Body of pancreas (tissue), 4 donors: ENCODE measurements at regions not wholly inside any gene's neighbourhood (a gene's known extent, or its start where the extent isn't known, plus 50 kb on each side); places are given as distances from the start of the nearest gene placed in this dataset.

ENCODE experiments used
- POLR2A ChIP-seq, 3 donors: fragments of 450-650 bp; IDR thresholded peaks; one replicate each; pipeline ENCODE4 v1.6.1; 2016; ENCODE audit warnings: antibody characterized with exemption in 3 of 3, mild to moderate bottlenecking in 2 of 3
- TF ChIP-seq, protein P1 (sequence below), 7 experiments: fragments of 450-650 bp in 4 of 7; fragments of 200-600 bp in 3 of 7; sonication (generic) in 3 of 7; IDR thresholded peaks; one replicate each; pipeline ENCODE4 v1.5.1; 2016 to 2019; ENCODE audit warnings: antibody characterized with exemption in 7 of 7

DNA sequence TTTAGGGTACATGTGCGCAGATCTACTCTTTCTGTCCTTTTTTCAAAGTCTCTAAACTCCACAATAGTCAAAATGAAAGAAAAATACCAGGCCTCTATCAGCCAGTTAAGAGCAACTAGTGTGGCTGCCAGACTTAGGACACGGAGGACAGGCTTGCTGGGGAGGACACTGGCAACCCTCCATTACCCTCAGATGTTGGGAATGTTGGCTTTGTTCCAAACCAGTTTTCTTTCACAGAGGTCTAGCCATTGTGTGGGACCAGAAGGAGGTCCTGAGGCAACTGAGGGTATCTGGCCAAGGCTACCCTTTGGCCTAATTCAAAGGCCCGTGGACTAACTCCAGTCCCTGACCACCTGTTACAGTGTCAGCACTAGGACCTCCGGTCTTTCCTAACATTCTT lies 51.2 kb upstream of the MED9 start:
- TF ChIP-seq POLR2A (IDR thresholded peaks at IDR 0.05): no peak
- TF ChIP-seq, protein P1, sequence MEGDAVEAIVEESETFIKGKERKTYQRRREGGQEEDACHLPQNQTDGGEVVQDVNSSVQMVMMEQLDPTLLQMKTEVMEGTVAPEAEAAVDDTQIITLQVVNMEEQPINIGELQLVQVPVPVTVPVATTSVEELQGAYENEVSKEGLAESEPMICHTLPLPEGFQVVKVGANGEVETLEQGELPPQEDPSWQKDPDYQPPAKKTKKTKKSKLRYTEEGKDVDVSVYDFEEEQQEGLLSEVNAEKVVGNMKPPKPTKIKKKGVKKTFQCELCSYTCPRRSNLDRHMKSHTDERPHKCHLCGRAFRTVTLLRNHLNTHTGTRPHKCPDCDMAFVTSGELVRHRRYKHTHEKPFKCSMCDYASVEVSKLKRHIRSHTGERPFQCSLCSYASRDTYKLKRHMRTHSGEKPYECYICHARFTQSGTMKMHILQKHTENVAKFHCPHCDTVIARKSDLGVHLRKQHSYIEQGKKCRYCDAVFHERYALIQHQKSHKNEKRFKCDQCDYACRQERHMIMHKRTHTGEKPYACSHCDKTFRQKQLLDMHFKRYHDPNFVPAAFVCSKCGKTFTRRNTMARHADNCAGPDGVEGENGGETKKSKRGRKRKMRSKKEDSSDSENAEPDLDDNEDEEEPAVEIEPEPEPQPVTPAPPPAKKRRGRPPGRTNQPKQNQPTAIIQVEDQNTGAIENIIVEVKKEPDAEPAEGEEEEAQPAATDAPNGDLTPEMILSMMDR (IDR thresholded peaks at IDR 0.05): no peak
